HEK293 (cell line): ENCODE measurements at regions not wholly inside any gene's neighbourhood (a gene's known extent, or its start where the extent isn't known, plus 50 kb on each side); places are given as distances from the start of the nearest gene placed in this dataset.
"Not testable (repeated sequence)": the region's sequence is repeated elsewhere in the genome, so short reads cannot be mapped to it uniquely, and the experiment has no call there.

Experiments used
- ELK4 ChIP-seq: IDR thresholded peaks from 2 replicates; pipeline ENCODE4 v1.6.1; 2011; ENCODE audit warnings: mild to moderate bottlenecking, low read depth, low read length, borderline replicate concordance
- YY1 ChIP-seq: fragments of 450-650 bp; formaldehyde crosslinking; IDR thresholded peaks from 2 replicates; pipeline ENCODE4 v1.5.1; 2018; ENCODE audit warnings: missing biosample characterization, missing genetic modification characterization
- ZBTB1 ChIP-seq: fragments of 450-650 bp; formaldehyde crosslinking; IDR thresholded peaks from 2 replicates; pipeline ENCODE4 v1.5.1; 2016; ENCODE audit warnings: missing biosample characterization, missing genetic modification characterization
- ZNF391 ChIP-seq: fragments of 450-650 bp; formaldehyde crosslinking; IDR thresholded peaks from 2 replicates; pipeline ENCODE4 v1.5.1; 2016; ENCODE audit warnings: low read depth, missing biosample characterization, missing genetic modification characterization, borderline replicate concordance
- ZNF768 ChIP-seq: fragments of 450-650 bp; formaldehyde crosslinking; IDR thresholded peaks from 2 replicates; pipeline ENCODE4 v1.5.1; 2018; ENCODE audit warnings: missing biosample characterization, mild to moderate bottlenecking, missing genetic modification characterization
- TF ChIP-seq, protein P1 (sequence below): fragments of 450-650 bp; formaldehyde crosslinking; IDR thresholded peaks from 2 replicates; pipeline ENCODE4 v1.5.1; 2016; ENCODE audit warnings: missing biosample characterization, missing genetic modification characterization

- not testable (repeated sequence) for TF ChIP-seq ZNF768 (tag by site-specific recombination); ELK4; ZBTB1 (tag by site-specific recombination); YY1; ZNF391 (tag by site-specific recombination)
- TF ChIP-seq, protein P1, sequence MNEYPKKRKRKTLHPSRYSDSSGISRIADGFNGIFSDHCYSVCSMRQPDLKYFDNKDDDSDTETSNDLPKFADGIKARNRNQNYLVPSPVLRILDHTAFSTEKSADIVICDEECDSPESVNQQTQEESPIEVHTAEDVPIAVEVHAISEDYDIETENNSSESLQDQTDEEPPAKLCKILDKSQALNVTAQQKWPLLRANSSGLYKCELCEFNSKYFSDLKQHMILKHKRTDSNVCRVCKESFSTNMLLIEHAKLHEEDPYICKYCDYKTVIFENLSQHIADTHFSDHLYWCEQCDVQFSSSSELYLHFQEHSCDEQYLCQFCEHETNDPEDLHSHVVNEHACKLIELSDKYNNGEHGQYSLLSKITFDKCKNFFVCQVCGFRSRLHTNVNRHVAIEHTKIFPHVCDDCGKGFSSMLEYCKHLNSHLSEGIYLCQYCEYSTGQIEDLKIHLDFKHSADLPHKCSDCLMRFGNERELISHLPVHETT, result not testable (repeated sequence)
These were observed 72.5 kb downstream of the DAPL1 start for GRCh38 chr2:158867531-158868191.
